NB4 (cell line): ENCODE measurements at regions not wholly inside any gene's neighbourhood (a gene's known extent, or its start where the extent isn't known, plus 50 kb on each side); places are given as distances from the start of the nearest gene placed in this dataset.

Experiments
- CTCF ChIP-seq: IDR thresholded peaks from one replicate; pipeline ENCODE4 v1.5.1; 2012; ENCODE audit warnings: low read depth, low read length
- MAX ChIP-seq: IDR thresholded peaks from 2 replicates; pipeline ENCODE4 v1.6.1; 2011; ENCODE audit warnings: low read depth, low read length
- MYC ChIP-seq: IDR thresholded peaks from 2 replicates; pipeline ENCODE4 v1.6.1; 2011; ENCODE audit warnings: low read depth, low read length
- POLR2A ChIP-seq: IDR thresholded peaks from 2 replicates; pipeline ENCODE4 v1.6.1; 2011; ENCODE audit warnings: mild to moderate bottlenecking; ENCODE audit not compliant: insufficient read length; ENCODE audit errors: extremely low read depth

GRCh38 chr1:212225416-212225815 lies 59.8 kb upstream of the PPP2R5A start:
- TF ChIP-seq CTCF (no peak), POLR2A (no peak), MAX (no peak), MYC (no peak)
